ENCODE measurements at regions not wholly inside any gene's neighbourhood (a gene's known extent, or its start where the extent isn't known, plus 50 kb on each side); places are given as distances from the start of the nearest gene placed in this dataset.

- no peak overlapping the region for H3K27ac ChIP-seq (ENCODE audit: insufficient read depth, low read depth, low read length)
- H3K4me1 ChIP-seq (ENCODE audit: control insufficient read depth, extremely low read depth, insufficient read depth, low read length) = no peaks in the 10 kb centered on the region
- H3K9ac ChIP-seq (replicated peaks; ENCODE audit: extremely low read depth, insufficient read depth, low read length) = no peak overlapping the region
- ChIA-PET CTCF (interaction anchor here (2.7 to 3.0 kb wide), 2 partner anchors 35 to 91 kb away, joined by 15 to 16 read pairs; partner anchors contain the start of gene CCBE1), POLR2A (no interaction called here)
- no TSS peak for BruUV-seq (replicated peaks)
- TF ChIP-seq CTCF (IDR thresholded peaks at IDR 0.05; ENCODE audit: extremely low read depth in 1 of 2, insufficient read depth in 1 of 2, low read depth in 1 of 2, low read length in 2 of 2) = no peak
- no peak for TF ChIP-seq POLR2A (IDR thresholded peaks at IDR 0.05; ENCODE audit: low read depth, low read length)
- TF ChIP-seq EZH2 (IDR thresholded peaks at IDR 0.05; ENCODE audit: borderline replicate concordance, low read depth, low read length, severe bottlenecking) = no peak
- TF ChIP-seq POLR2AphosphoS5 (IDR thresholded peaks at IDR 0.05; ENCODE audit: insufficient read depth, low read depth, low read length) = no peak
- no peak for TF ChIP-seq MYC (IDR thresholded peaks at IDR 0.05; ENCODE audit: low read depth, low read length)
- no peak for TF ChIP-seq JUN (IDR thresholded peaks at IDR 0.05; ENCODE audit: borderline replicate concordance, insufficient read depth, insufficient read length, low read depth)
- TF ChIP-seq GATA2 (IDR thresholded peaks at IDR 0.05; ENCODE audit: insufficient read depth, insufficient read length, low read depth, low read length) = no peak
- no peak for TF ChIP-seq MAX (IDR thresholded peaks at IDR 0.05; ENCODE audit: insufficient read depth, insufficient read length)
- no peak for TF ChIP-seq FOS (IDR thresholded peaks at IDR 0.05; ENCODE audit: borderline replicate concordance, insufficient read depth, low read length)
- H3K79me2 ChIP-seq (ENCODE audit: control insufficient read depth, insufficient read depth, low read length) = no peaks in the 10 kb centered on the region
- intact Hi-C loops (cut with micrococcal nuclease) (no loop called here), dilution Hi-C loops (cut with MboI; ENCODE audit: extremely low pct_ligation_motif_present, low sequenced_read_pairs) (no loop called here)
- H3K4me2 ChIP-seq (ENCODE audit: insufficient read depth, low read length) = no peak overlapping the region
- H3K36me3 ChIP-seq (ENCODE audit: control insufficient read depth in 2 of 2, extremely low read depth in 1 of 2, insufficient read depth in 2 of 2, low read length in 2 of 2) = no peaks in the 10 kb centered on the region
- no peak overlapping the region for H3K4me3 ChIP-seq (replicated peaks in 1 of 3; ENCODE audit: insufficient read depth in 1 of 3, low read depth in 1 of 3, low read length in 3 of 3)
- no peak for FAIRE-seq
- no peaks in the 10 kb centered on the region for H3K9me3 ChIP-seq (replicated peaks; ENCODE audit: control insufficient read depth, insufficient read depth, low read length)
- H3K27me3 ChIP-seq (ENCODE audit: control insufficient read depth in 2 of 2, insufficient read depth in 2 of 2, low read length in 2 of 2) = no peaks in the 10 kb centered on the region
- no peaks in the 10 kb centered on the region for H3K9me1 ChIP-seq (replicated peaks; ENCODE audit: control insufficient read depth, extremely low read depth, insufficient read depth, low read length)
- no peak for DNase-seq (ENCODE audit: low read depth, low spot score)
- no peak overlapping the region for H2AFZ ChIP-seq (ENCODE audit: low read depth, low read length)
- H4K20me1 ChIP-seq (replicated peaks; ENCODE audit: control insufficient read depth, extremely low read depth, insufficient read depth, low read length) = no peaks in the 10 kb centered on the region
Measured at GRCh38 chr18:59788791-59789106, 91.5 kb upstream of the CCBE1 start.
